Hematopoietic multipotent progenitor cell treated with erythropoietin and hydrocortisone succinate and interleukin-3 and kit ligand, for 4 days (in vitro differentiated cells): ENCODE measurements at regions not wholly inside any gene's neighbourhood (a gene's known extent, or its start where the extent isn't known, plus 50 kb on each side); places are given as distances from the start of the nearest gene placed in this dataset.
A peak's percentile ranks its signal among the peaks of the same experiment; 100 is the strongest.

Experiments used
- DNase-seq: peaks from one replicate; pipeline ENCODE4 v3.0.0-alpha.2; 2015

DNA sequence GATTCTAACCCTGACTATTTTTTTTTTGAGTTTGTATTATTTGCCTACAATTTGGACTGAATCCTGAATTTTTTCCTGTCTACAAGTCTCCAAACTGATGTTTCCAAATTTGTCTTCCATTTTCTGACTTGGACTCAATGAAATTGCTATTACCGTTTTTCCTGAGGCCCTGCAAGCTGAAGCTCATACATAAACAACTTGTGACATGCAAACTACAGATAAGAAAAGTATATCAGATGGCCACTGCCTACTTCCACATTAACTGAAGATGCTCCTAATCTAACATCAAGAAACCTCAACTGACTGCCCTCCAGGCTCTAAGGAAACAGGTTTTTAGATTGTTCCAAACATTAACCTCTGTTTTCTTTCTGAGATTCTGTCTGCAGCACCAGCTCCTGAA is 51.1 kb upstream of the KLHDC7A start:
- DNase-seq = peak; percentile 68
